Effector memory CD4-positive, alpha-beta T cell (primary cell): ENCODE measurements at regions not wholly inside any gene's neighbourhood (a gene's known extent, or its start where the extent isn't known, plus 50 kb on each side); places are given as distances from the start of the nearest gene placed in this dataset.

ENCODE experiments used
- DNase-seq, 3 donors: peaks; one replicate each; pipeline ENCODE4 v3.0.0-alpha.2; 2020
- H3K27ac ChIP-seq: 2 replicates; pipeline ENCODE4 v1.7.0; 2013; ENCODE audit warnings: mild to moderate bottlenecking, low read length, moderate library complexity; ENCODE audit not compliant: insufficient read depth, poor library complexity, severe bottlenecking
- H3K27me3 ChIP-seq: replicated peaks from 2 replicates; pipeline ENCODE4 v1.7.0; 2013; ENCODE audit warnings: mild to moderate bottlenecking, low read length; ENCODE audit not compliant: insufficient read depth, control insufficient read depth, poor library complexity, severe bottlenecking
- H3K36me3 ChIP-seq: 2 replicates; pipeline ENCODE4 v1.7.0; 2013; ENCODE audit warnings: mild to moderate bottlenecking, low read length, moderate library complexity; ENCODE audit not compliant: control insufficient read depth, insufficient read depth
- H3K4me1 ChIP-seq: 2 replicates; pipeline ENCODE4 v1.7.0; 2013; ENCODE audit warnings: low read length, mild to moderate bottlenecking; ENCODE audit not compliant: control insufficient read depth, insufficient read depth, poor library complexity, severe bottlenecking
- H3K4me3 ChIP-seq: 2 replicates; pipeline ENCODE4 v1.7.0; 2013; ENCODE audit warnings: low read length, low read depth, mild to moderate bottlenecking; ENCODE audit not compliant: insufficient read depth, poor library complexity, severe bottlenecking
- H3K9me3 ChIP-seq: 2 replicates; pipeline ENCODE4 v1.7.0; 2013; ENCODE audit warnings: mild to moderate bottlenecking, low read length, moderate library complexity; ENCODE audit not compliant: control insufficient read depth

GRCh38 chr18:24740829-24741228, 280.4 kb downstream of the HRH4 start:
- no peaks in the 10 kb centered on the region for H3K27me3 ChIP-seq
- H3K9me3 ChIP-seq: no peaks in the 10 kb centered on the region
- no peak overlapping the region for H3K27ac ChIP-seq
- no peak overlapping the region for H3K4me3 ChIP-seq
- no peak for DNase-seq
- no peaks in the 10 kb centered on the region for H3K36me3 ChIP-seq
- H3K4me1 ChIP-seq: no peaks in the 10 kb centered on the region

- H3K27me3 ChIP-seq: no peaks in the 10 kb centered on the region
- no peaks in the 10 kb centered on the region for H3K4me1 ChIP-seq
- DNase-seq: no peak
- H3K9me3 ChIP-seq: no peaks in the 10 kb centered on the region
- H3K4me3 ChIP-seq: no peak overlapping the region
- H3K27ac ChIP-seq: no peak overlapping the region
- no peaks in the 10 kb centered on the region for H3K36me3 ChIP-seq
Measured at GRCh38 chr18:24741321-24741720, 280.9 kb downstream of the HRH4 start.

DNA sequence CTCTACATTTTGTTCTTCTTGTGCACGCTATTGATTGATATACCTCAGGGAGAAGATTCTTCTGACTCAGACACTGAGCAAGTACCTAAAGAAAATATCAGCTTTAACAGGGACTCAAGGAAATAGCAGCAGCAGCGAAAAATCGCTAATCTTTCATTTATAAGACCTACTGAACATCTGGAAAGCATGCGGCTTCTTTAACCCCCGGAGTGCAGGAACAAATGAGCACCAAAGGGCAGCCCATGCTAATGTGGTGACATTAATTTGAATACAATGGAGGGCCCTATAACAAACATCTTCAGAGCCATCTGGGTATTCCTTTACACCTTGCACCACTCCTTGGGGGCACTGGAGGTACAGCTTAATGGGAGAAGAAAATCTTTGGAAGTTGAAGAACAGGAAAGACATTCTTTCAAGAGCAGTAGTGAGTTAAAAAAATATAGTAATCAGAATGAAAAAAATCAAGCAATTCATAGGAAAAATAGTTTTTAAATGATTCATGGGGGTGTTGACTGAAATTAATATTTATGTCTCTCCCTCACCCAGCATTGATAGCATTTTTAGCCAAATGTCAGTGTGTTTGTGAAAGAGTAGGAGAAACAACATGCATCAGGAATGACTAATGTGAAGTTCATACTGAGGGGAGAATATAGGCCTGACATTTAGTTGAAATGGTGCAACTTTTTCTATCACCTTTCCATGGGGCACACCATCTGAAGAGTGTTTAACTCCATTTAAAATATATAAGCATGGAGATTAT, 281.7 kb downstream of the HRH4 start:
- Histone ChIP-seq H3K4me3 (no peak overlapping the region), H3K27ac (no peak overlapping the region)

DNA sequence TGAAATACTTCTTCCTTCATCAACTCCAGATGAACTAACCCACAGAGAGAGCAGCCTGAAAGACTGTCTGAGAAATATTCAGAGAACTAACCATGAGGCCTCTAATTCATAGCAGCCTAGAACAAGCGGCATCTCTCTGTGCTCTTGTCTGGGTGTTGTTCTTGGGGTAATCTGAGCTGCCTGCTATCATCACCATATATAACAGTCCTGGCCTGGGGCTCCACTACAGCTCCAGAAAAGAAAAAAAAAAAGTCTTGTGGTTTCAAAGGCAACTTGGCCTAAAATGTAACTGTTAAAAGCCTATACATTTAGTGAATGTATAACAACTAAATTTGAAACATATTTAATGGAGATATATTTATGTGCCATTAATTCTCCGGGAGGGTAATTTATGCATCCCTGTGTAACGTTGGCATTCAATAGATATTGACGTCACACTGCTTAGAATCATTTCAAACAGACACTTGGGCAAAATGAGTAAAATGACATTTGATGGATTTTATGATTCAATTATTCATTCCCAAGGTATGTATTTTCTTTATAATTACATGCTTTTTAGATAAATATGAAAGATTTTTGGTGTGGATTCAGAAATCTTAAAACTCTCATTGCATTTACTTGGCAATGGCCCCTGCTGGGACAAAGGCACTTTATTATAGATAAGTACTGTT, 294.3 kb downstream of the HRH4 start:
- no peaks in the 10 kb centered on the region for H3K4me1 ChIP-seq
- H3K27ac ChIP-seq: no peak overlapping the region
- H3K36me3 ChIP-seq: no peaks in the 10 kb centered on the region
- no peak for DNase-seq
- H3K27me3 ChIP-seq: no peaks in the 10 kb centered on the region
- H3K9me3 ChIP-seq: no peaks in the 10 kb centered on the region
- H3K4me3 ChIP-seq: no peak overlapping the region

More for the DNA sequence above, 281.7 kb downstream of the HRH4 start:
- H3K36me3 ChIP-seq: no peaks in the 10 kb centered on the region
- DNase-seq: no peak
- no peaks in the 10 kb centered on the region for H3K4me1 ChIP-seq
- no peaks in the 10 kb centered on the region for H3K27me3 ChIP-seq
- no peaks in the 10 kb centered on the region for H3K9me3 ChIP-seq

DNA sequence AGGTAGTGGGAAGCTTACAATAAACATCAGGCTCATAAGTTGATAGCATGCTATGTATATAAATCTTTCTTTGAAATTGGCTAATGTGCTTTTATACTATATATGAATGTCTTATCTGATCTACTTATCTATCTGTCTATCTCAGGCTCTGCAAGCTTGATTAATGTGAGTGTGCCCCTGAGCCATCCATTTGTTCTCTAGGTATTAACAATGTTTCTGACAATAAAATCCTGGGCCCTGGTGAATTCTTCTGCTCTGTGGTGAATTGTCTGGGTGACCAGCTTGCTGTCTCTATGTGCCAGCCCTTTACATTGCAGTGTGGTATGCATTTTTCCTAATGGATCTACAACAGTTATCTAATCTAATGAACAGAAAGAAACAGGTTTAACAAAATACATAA, 295.9 kb downstream of the HRH4 start:
- no peak for DNase-seq
- Histone ChIP-seq H3K36me3 (no peaks in the 10 kb centered on the region), H3K4me1 (no peaks in the 10 kb centered on the region), H3K4me3 (no peak overlapping the region), H3K9me3 (no peaks in the 10 kb centered on the region), H3K27me3 (no peaks in the 10 kb centered on the region), H3K27ac (no peak overlapping the region)

GRCh38 chr18:24757134-24757533, 296.7 kb downstream of the HRH4 start:
- DNase-seq: no peak
- no peaks in the 10 kb centered on the region for H3K9me3 ChIP-seq
- no peak overlapping the region for H3K4me3 ChIP-seq

DNA sequence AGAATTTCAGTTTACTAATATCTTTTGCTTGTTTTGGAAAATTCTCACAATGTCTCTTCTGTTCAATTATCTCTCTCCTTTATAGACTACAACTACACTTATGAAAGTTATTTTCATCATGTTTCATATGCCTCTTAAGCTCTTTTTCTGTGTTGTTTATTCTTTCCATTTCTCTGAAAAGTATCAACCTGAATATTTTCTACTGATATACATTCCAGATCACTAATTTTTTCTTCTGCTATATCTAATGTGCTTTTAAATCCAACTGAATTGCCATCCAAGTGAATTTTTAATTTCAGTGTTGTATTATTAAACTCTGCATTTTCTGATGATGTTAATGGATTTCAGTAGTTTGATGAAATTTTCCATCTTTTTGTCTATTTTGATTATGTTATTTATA, 301.3 kb downstream of the HRH4 start:
- Histone ChIP-seq H3K27ac (no peak overlapping the region), H3K4me1 (no peaks in the 10 kb centered on the region), H3K27me3 (no peaks in the 10 kb centered on the region), H3K4me3 (no peak overlapping the region), H3K9me3 (no peaks in the 10 kb centered on the region), H3K36me3 (no peaks in the 10 kb centered on the region)
- DNase-seq: no peak

More at GRCh38 chr18:24757134-24757533, 296.7 kb downstream of the HRH4 start:
- Histone ChIP-seq H3K36me3 (no peaks in the 10 kb centered on the region), H3K4me1 (no peaks in the 10 kb centered on the region), H3K27me3 (no peaks in the 10 kb centered on the region), H3K27ac (no peak overlapping the region)

DNA sequence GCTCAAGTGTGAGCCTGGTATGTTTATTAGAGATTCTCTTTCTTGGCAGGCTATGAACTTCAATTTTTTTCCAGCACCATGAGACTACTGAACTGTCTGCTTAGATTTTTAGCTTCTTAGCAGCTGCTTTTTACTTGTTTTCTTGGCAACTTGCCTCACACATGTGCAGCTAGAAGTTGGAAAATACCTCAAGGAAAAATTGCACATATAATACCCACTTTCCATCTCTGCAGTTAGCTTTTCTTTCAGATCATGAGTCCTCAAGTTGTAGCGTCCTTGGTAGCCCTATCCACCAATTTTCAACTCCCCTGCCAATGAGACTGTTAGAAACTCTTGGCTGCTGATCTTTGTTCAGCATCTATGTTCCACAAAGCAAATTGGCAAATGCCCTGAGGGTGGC, 302.1 kb downstream of the HRH4 start:
- Histone ChIP-seq H3K27ac (no peak overlapping the region), H3K9me3 (no peaks in the 10 kb centered on the region), H3K27me3 (no peaks in the 10 kb centered on the region), H3K4me3 (no peak overlapping the region), H3K36me3 (no peaks in the 10 kb centered on the region), H3K4me1 (no peaks in the 10 kb centered on the region)
- no peak for DNase-seq

- no peaks in the 10 kb centered on the region for H3K36me3 ChIP-seq
- H3K4me1 ChIP-seq: no peaks in the 10 kb centered on the region
- no peak overlapping the region for H3K4me3 ChIP-seq
- no peaks in the 10 kb centered on the region for H3K9me3 ChIP-seq
- no peak overlapping the region for H3K27ac ChIP-seq
- DNase-seq: no peak
- no peaks in the 10 kb centered on the region for H3K27me3 ChIP-seq
Measured at GRCh38 chr18:24763765-24764513, 303.5 kb downstream of the HRH4 start.

- no peak overlapping the region for H3K4me3 ChIP-seq
- no peaks in the 10 kb centered on the region for H3K36me3 ChIP-seq
- H3K4me1 ChIP-seq: no peaks in the 10 kb centered on the region
- H3K9me3 ChIP-seq: no peaks in the 10 kb centered on the region
- no peak overlapping the region for H3K27ac ChIP-seq
- no peak for DNase-seq
- H3K27me3 ChIP-seq: no peaks in the 10 kb centered on the region
Measured at GRCh38 chr18:24764766-24765165, 304.3 kb downstream of the HRH4 start.
